NCI-H748 (cell line): ENCODE measurements at regions not wholly inside any gene's neighbourhood (a gene's known extent, or its start where the extent isn't known, plus 50 kb on each side); places are given as distances from the start of the nearest gene placed in this dataset.
A peak's percentile ranks its signal among the peaks of the same experiment; 100 is the strongest.
"Not testable (repeated sequence)": the region's sequence is repeated elsewhere in the genome, so short reads cannot be mapped to it uniquely, and the experiment has no call there.

Experiments used
- DNase-seq: peaks from one replicate; lab custom pipeline; 2025; ENCODE audit not compliant: unreplicated experiment; lab: John Stamatoyannopoulos, UW

DNA sequence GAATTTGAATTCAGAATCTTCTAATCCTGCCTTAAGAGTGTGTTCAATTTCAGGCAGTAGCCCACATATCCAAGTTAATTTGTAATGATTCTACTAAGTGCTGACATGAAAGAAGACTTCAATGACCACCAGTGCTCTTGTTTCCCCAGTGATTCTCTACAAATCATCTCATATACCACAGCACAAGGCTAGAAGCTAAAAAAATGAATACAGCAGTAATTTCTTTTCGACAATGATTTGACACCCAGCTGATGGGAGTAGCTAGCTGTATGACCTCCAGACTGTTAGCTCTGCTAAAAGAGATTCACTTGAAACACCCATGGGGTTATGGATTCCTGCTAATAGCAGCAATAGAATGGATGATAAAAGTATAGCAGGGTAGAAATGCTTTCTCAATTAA, 217.0 kb upstream of the TMEFF2 start:
- no peak for DNase-seq

DNA sequence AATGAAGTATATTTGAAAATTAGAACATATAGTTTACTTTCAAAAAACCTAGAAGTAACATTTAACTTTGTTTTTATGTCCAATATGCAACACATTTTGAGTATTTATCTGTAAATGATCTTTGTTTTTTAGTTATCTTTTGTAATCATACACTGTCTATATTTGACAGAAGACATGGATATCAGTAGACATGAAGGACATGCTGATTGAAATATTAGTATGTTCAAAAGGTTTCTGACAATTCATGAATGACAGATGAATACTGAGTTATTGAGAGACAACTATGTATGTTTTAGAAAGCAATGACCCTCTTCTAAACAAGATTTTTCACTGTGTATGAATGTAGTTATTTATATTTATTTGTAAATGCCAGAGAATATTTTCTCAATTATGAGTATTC, 215.6 kb upstream of the TMEFF2 start:
- DNase-seq: no peak

DNA sequence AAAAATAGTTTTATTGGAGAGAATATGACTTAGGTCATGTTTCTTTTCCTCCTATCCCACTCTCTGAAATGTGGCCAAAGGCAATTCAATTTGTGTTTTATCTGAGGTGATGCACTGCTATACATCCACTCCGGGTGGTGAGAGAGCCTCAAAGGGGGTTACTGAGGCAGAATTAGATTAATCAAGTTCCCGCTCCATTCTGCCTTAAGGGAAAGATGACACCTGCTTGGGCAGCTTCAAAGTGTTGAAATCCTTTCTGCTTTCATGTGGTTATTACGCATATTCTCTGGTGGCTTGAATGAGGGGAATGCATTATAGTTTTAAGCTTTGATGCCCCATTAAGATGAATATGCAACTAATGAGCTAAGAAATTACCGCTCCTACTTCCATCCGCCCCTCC, 213.0 kb upstream of the TMEFF2 start:
- no peak for DNase-seq

DNA sequence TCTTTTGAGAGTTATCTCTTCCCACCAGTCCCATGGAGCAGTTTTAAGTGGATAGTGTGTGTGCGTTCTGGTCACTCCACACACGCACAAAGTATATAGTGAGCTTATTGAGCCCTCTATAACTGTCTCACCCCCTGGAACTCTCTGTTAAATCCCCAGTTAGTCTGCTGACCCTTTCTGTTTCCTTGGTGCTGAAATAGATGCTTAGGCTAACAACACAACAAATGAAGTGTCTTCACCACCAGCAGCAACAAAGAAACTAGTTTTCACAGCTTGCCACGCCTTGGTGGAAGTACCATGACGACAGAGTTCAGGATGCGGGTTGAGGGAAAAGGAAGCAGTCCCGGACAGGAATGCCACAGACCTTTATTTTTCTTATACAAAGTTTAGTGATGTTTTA, 203.5 kb upstream of the TMEFF2 start:
- peak; percentile 49 for DNase-seq

DNA sequence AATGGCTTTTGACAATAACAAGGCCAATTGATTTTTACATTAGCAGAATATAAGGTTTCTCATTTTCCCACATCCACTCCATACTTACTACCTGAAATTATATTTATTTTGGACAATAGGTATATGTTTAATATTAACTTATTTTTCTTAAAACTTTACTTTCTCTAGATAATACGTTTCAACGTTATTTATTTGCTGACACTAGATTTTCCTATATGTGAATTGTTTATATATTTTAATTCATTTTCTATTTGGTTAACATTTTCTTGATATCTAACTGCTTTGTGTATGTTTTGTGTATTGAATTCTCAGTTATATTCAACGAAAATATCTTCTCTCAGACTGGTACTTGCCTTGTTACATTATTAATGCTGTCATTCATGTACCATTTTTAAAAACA, 199.9 kb upstream of the TMEFF2 start:
- DNase-seq: no peak

DNA sequence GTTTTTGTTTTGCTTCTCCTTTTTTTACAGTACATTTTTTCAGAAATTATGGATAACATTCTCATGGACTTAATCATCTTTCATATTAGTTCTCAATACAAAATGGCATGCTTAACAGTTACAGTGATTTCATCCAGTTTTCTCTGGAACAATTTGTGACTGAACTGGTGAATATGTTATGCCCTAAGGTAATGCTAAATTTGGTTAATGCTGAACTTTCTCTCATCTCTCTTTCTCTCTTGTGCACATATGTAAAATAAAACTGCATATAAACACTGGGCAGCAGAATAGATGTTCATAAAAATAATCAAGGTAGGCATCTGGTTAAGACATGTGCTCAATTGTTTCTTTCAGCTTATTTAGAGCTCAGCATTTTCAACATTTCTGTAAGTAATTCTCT, 196.3 kb upstream of the TMEFF2 start:
- no peak for DNase-seq

DNA sequence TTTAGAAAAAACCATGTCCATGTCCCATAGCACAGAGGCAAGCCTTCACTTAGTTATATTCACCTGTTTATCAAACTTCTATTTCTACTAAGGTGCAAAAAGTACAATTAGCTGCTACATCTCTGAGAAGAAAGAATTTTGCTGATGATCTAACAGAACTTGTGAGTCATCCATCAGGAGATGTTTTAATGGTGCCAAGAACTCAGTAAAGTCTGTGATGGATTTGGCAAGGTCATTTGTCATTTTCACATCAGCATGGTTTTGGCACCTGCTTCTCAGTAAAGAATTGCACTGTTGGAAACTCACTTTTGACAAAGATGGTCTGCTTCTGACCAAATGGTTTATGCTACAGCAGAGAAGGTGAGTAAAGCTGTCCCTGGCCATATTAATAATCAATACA, 195.7 kb upstream of the TMEFF2 start:
- no peak for DNase-seq

DNA sequence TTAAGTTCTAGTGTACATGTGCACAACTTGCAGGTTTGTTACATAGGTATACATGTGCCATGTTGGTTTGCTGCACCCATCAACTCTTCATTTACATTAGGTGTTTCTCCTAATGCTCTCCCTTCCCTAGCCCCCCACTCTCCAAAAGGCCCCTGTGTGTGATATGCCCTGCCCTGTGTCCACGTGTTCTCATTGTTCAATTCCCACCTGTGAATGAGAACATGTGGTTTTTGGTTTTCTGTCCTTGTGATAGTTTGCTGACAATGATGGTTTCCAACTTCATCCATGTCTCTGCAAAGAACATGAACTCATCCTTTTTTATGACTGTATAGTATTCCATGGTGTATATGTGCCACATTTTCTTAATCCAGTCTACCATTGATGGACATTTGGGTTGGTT, 189.5 kb upstream of the TMEFF2 start:
- not testable (repeated sequence) for DNase-seq

DNA sequence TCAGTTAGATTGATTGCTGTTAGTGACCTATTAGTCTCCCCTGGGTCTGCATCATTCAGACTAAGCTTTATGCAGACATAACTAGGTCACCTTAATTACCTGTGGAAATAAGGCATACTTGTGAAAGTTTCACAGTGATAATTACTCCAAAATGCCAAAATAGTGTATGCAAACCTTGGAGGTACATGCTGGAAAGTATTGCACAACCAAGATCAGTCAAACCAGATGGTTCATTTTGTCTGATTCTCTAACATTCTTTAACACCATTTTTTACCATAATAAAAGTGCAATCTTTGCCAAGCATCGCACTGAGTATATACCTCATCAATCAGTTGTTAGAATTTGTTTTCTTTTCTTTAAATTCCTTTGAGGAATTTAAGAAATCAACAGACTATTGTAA, 186.3 kb upstream of the TMEFF2 start:
- no peak for DNase-seq

DNA sequence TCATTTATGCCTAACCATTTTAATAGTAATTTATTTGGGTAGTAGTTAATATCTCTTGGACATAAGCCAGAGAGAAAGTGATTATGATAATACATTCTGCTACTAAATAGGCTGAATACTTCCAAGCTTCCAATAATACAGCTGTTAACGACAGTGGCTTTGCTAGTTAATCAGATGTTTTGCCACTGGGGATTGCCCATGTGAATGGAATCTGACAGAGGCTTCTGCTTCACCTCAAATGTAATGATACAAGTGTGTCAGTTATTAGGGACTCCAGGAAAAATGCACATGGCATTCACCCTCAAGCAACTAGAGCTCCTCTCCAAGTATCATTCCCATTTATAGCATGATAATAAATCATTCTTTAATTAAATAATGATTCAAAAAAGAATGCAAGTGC, 185.0 kb upstream of the TMEFF2 start:
- no peak for DNase-seq

DNA sequence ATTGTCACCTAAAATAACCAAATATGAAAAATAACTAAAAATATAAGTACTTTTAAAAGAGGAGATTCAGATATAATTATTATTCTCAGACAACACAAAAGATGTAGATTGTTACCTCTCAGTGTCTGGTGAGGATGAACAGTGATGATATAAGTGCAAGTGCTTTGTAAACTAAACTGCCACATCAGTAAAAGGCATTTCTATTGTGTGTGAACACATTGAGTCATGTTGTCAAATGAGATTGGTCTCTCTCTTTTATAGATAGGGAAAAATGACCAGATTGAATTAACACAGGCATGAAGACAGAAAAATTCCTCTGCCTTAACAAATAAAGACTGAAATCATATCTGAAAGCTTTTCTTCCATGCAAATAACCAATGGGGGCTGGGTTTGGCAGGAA, 182.4 kb upstream of the TMEFF2 start:
- peak; percentile 34 for DNase-seq

DNA sequence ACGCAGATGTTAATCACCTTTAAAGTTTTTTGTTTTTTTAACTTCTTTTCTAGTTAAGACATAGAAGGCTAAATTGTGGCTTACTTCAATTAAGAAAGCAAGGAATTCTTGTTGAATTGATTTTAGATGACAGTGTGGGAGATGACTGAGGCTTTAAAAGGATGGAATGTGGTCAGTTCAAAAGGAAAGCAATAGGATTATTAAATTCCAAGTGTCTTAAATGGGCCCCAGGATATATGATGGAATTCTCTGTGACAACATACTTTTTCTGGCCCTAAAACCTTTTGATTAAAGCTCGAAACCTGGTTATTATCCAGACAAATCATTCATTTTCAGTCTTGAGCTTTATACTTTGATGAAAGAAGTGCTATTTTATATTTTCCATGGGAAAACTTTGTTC, 179.0 kb upstream of the TMEFF2 start:
- no peak for DNase-seq

DNA sequence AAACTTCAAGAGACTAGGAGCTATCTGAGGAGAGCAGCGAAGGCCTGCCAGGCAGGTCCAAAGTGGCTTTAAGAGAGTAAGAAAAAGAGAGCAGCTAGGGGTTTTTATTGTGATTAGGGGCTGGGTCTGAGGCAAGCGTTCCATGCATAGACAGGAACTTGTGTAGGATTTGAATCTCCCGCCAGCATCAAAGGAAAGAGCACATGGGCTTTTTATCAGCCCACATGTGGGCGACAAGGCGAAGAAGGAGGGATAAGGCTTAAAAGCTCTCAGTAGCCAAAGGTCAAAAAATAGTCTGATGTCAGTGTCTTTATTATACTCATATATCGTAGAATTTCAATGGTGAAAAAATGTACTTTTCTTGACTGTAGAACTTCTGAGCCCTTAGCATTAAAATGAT, 178.5 kb upstream of the TMEFF2 start:
- DNase-seq: no peak

DNA sequence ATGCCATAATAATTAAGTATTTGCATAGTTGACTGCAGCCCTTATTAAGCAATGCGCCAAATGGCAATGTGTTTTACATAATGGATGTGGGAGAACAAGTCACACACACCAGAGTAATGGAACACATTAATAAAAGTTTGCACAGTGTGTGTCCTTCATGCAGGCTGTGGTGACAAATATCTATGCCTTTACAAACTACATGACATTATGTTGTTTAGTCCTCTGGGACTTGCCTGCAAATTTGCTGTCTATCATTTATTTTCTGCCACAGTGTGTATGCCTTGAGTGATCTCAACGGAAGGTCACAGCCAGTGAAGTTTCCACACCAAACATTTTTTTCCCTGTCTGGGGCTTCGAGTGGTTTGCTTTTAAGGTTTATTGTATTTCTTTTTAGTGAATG, 175.2 kb upstream of the TMEFF2 start:
- no peak for DNase-seq

DNA sequence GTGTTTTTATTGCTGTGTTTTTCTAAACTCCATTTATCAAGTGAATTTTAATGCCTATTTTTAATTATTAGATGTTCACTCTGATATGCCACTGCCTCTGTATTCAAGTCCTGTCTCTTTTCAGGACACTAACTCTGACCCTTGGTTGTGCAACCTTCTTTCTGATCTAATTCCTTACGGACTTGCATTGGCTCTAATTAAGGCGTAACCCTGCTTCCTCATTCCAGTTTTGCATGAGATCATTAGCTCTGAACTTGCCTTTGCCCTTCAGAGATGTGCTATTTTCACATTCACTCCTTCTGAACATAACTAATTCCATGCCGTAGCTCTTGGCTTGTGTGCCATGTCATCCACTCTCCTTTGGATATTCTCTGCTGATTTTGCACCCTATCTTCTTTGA, 162.5 kb upstream of the TMEFF2 start:
- no peak for DNase-seq

DNA sequence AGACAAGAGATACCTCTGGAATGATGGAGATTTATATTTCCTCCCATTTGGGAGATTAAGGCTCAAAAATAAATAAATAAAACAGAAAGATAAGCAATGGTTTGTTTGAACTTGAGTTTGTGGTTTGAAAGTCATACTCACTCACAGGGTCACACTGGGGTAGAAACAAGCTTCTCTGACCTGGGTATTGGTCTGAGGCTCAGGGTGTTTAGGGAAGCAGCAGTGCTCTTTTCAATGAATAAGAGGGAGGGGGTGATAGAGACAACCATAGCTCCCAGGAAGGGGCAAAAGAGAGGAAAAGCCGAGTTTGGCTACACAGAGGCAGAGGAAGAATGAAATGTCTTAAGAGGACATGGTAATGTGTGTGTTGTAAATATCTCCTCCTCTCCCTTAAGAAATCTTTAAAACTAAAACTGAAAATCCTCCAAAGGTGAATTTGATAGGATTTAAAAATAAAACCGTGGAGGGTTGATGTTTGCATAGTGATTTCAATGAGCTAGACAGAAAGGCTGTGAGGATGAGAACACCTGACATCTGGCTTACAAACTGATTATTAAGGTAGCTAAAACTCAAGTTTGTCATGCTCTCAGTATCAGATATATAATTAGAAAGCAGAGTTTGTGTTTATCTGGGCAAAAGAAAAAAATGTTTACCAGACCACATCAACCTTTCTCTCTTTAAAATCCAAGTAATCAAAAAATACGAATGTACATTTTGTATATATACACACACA, 159.9 kb upstream of the TMEFF2 start:
- no peak for DNase-seq

DNA sequence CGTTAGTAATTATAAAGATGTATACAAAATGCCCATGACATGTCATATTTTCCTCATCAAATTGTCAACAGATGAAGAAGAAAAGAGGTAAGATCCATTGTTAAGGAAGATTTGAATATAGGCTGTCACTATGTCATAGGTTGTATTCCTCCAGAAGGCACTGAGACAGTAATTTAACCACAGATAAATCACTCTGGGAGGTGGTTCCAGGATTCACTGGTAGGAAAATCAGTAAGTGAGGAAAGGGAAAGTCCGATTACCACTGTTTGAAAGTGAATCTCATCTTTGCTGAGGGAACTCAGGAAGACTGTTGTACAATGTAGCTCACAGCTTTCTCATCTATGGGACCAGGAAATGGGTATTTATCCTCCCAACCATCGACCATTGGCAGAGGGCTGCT, 152.8 kb upstream of the TMEFF2 start:
- no peak for DNase-seq

DNA sequence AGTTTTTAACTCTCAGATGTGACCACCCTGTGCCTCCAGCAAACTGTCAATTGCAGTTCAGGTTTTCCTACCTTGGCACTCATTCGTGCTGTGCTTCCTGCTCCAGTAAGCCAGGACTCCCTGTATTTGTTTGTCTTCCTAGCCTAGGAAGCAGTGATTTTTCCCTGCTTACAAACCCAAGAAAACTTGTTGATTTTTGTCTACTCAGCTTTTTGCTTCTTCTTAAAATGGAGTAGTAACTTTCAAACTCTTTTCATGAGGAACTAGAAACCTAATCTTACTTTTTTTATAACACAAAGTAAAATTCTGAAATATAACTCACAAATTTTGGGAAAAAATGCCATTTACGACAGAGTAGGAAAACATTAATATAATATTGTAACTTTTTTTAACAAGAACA, 150.6 kb upstream of the TMEFF2 start:
- no peak for DNase-seq

DNA sequence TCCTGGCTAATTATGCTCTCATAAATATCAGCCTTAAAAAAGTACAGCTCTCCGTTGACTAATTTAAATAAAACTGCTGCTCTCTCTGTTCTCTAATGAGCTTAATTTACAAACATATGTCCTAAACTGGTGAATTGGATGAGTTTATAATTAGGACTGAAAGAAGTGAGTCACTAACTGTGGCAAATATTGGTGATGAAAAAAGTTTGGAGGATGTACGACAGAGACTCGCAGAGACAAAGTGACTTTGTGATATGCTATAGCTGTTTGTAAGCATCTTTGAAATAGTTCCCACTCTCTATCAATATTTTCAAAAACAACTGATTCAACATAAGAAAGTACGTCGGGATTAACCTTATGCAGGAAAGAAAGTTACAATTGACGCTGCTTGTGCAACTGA, 138.9 kb upstream of the TMEFF2 start:
- no peak for DNase-seq

DNA sequence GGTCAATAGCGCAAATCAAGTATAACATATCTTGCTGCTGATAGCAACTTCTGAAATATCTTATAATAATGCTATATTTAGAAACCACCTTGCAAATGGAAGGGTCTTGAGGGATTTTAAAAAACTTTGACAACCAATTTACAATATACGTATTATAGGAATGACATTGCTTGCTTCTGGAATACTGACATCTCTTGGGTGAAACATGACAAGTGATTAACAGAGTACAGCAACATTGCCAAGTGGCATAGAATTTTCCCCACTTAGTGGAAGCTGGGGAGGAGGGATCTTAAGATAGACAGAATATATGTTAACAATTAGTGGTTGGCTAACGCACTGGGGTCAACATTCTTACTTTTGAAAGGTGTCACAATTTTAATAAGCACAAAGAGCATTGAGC, 133.6 kb upstream of the TMEFF2 start:
- DNase-seq: no peak

DNA sequence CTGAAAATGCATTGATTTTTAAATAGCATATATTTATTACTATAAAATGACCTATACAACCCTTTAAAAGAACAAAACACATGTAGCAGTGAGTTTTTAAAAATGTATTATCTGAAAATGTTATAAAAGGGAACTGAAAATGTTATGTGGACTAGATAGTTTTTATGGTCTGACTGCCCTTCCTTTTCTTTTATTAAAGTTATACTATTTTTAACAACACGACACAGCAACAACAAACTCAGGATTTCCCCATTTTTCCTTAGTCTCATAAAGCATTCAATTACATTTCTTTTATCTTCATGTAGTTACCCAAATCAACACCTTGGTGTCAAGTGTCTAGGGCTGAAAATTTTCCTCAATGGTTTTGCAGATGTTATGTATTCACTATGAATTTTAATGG, 132.8 kb upstream of the TMEFF2 start:
- DNase-seq: no peak

DNA sequence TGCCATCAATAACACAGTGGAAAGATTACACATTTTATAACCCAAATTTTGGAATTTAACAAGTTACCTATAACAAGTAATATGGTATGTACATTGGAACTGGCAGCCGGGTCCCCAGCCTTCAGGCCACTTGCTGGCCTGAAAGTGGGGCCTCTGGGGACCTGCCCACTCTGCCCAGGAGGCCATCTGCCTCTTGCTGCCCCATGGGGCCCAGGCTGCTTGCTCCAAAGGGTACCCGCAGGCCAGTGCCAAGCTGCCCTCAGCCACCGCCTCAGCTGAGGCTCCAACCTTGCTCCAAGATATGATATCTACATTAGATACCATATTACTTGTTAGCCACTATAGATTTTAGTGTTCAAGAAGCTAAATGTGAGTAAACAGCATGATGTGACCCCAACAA, 120.8 kb upstream of the TMEFF2 start:
- DNase-seq: no peak

DNA sequence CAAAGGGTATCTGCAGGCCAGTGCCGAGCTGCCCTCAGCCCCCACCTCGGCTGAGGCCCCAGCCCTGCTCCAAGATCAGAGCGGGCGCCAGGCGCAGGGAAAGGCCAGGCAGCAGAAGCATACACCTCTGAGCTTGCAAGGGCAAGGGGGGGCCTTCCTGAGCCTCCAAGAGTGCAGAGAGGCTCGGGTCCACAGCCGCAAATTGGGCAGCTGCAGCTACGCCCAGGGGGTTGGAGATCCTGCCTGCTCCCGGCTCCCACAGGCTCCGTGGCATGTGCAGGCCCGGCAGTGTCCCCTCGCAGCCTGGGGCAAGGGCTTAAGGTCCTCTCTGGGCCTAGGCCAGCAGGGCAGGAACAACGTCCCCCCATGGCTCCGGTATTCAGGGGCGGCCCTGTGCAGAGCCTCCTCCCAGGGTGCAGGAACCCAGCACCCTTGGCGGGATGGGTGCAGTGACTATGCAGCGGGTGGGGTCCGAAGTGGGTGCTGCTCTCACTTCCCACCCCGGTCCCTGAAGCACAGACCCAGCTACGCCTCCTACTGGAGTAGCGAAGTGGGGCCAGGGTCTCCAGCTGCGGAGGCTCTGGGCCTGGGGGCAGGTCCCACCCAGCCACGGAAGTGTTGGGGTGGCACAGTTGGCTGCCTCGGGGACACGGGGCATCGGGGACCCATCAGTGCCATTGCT, 120.2 kb upstream of the TMEFF2 start:
- no peak for DNase-seq
